ENCODE measurements at regions not wholly inside any gene's neighbourhood (a gene's known extent, or its start where the extent isn't known, plus 50 kb on each side); places are given as distances from the start of the nearest gene placed in this dataset.

GRCh38 chr13:37995092-37995491 is 125.5 kb upstream of the TRPC4 start:
- TF ChIP-seq, protein P1, sequence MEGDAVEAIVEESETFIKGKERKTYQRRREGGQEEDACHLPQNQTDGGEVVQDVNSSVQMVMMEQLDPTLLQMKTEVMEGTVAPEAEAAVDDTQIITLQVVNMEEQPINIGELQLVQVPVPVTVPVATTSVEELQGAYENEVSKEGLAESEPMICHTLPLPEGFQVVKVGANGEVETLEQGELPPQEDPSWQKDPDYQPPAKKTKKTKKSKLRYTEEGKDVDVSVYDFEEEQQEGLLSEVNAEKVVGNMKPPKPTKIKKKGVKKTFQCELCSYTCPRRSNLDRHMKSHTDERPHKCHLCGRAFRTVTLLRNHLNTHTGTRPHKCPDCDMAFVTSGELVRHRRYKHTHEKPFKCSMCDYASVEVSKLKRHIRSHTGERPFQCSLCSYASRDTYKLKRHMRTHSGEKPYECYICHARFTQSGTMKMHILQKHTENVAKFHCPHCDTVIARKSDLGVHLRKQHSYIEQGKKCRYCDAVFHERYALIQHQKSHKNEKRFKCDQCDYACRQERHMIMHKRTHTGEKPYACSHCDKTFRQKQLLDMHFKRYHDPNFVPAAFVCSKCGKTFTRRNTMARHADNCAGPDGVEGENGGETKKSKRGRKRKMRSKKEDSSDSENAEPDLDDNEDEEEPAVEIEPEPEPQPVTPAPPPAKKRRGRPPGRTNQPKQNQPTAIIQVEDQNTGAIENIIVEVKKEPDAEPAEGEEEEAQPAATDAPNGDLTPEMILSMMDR (IDR thresholded peaks at IDR 0.05; ENCODE audit: insufficient read depth, low read length): no peak
- no peak for DNase-seq (ENCODE audit: low read depth)
- no peak overlapping the region for H3K4me3 ChIP-seq (ENCODE audit: low read depth, low read length)

DNA sequence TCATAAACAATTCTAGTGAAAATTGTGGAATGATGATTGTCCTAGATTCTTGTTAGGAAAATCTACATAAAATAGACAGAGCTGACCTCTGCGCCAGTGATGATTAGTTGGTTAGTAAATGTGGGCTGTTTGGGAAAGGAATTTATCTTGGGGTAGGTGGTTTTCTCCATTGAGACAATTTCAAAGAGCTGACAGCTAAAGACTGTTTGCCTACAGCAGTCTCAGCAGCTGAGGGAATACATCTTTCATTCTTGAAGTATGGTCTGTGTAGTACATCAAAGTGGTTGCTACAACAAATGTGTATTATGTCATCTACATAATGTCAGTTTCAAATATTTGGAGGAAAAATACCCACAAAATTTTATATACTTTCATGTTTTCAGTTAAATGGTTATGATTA is 117.2 kb upstream of the TRPC4 start:
- TF ChIP-seq, protein P1 (IDR thresholded peaks at IDR 0.05; ENCODE audit: insufficient read depth, low read length): no peak
- no peak overlapping the region for H3K4me3 ChIP-seq (ENCODE audit: low read depth, low read length)
- no peak for DNase-seq (ENCODE audit: low read depth)

- no peak for DNase-seq (ENCODE audit: low read depth)
- TF ChIP-seq, protein P1 (IDR thresholded peaks at IDR 0.05; ENCODE audit: insufficient read depth, low read length): no peak
- no peak overlapping the region for H3K4me3 ChIP-seq (ENCODE audit: low read depth, low read length)
These were observed 115.7 kb upstream of the TRPC4 start for GRCh38 chr13:37985281-37985680.

GRCh38 chr13:37984357-37984756 is 114.8 kb upstream of the TRPC4 start:
- TF ChIP-seq, protein P1 (IDR thresholded peaks at IDR 0.05; ENCODE audit: insufficient read depth, low read length): peak; percentile 1
- H3K4me3 ChIP-seq (ENCODE audit: low read depth, low read length): no peak overlapping the region
- DNase-seq (ENCODE audit: low read depth): no peak

DNA sequence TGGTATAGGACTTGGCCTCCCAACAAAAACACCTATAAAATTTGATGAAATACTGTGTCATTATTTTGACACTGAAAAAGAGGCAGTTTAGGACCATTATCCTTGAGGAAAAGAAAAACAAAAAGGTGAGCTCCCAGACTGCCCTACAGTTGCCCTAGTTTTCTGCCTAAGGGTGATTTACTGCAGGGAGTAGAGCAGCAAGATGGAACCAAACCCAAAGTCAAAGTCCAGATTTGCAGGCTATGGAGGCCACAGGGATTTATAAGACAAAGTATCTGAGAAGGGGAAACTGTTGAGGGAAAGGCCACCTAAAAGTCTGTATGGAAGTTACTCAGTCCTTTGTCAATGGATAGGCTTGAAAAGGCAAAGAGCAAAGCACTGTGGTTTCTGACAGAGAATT is 112.4 kb upstream of the TRPC4 start:
- no peak overlapping the region for H3K4me3 ChIP-seq (ENCODE audit: low read depth, low read length)
- no peak for DNase-seq (ENCODE audit: low read depth)
- TF ChIP-seq, protein P1 (IDR thresholded peaks at IDR 0.05; ENCODE audit: insufficient read depth, low read length): no peak

DNA sequence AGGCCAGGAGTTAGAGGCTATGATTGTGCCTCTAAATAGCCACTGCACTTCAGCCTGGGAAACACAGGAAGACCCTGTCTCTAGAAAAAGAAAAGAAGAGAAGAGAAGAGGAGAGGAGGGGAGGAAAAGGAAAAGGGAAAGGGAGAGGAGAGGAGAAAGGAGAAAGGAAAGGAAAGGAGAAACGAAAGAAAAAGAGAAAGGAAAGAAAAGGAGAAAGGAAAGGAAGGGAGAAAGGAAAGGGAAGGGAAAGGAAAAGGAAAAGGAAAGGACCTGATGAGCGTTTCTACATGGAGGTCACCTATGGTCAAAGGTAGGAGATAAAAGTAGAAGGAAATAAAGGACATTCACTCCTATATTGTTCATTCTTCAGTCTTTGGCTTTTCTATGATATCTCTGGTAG is 109.1 kb upstream of the TRPC4 start:
- H3K4me3 ChIP-seq (ENCODE audit: low read depth, low read length): no peak overlapping the region
- TF ChIP-seq, protein P1 (IDR thresholded peaks at IDR 0.05; ENCODE audit: insufficient read depth, low read length): no peak
- DNase-seq (ENCODE audit: low read depth): no peak

- no peak for DNase-seq (ENCODE audit: low read depth)
- H3K4me3 ChIP-seq (ENCODE audit: low read depth, low read length): no peak overlapping the region
- TF ChIP-seq, protein P1 (IDR thresholded peaks at IDR 0.05; ENCODE audit: insufficient read depth, low read length): no peak
These were observed 99.0 kb upstream of the TRPC4 start for GRCh38 chr13:37968555-37968954.

All from fibroblast of the aortic adventitia (primary cell).